Immature natural killer cell (primary cell): ENCODE measurements at regions not wholly inside any gene's neighbourhood (a gene's known extent, or its start where the extent isn't known, plus 50 kb on each side); places are given as distances from the start of the nearest gene placed in this dataset.

Source experiments
- DNase-seq, 3 donors: peaks; one replicate each; pipeline ENCODE4 v3.0.0; 2022; ENCODE audit warnings: mixed read lengths in 1 of 3
- H3K27ac Mint-ChIP-seq, 6 donors: one replicate each; pipeline ENCODE4 v1.8.0; 2020; ENCODE audit warnings: mixed read lengths in 6 of 6, mild to moderate bottlenecking in 5 of 6, inconsistent platforms in 4 of 6, moderate library complexity in 3 of 6
- H3K27me3 Mint-ChIP-seq, 3 donors: one replicate each; pipeline ENCODE4 v1.8.0; 2020 to 2021; ENCODE audit warnings: low read depth in 3 of 3, mild to moderate bottlenecking in 3 of 3, mixed read lengths in 3 of 3, moderate library complexity in 3 of 3, inconsistent platforms in 1 of 3
- H3K36me3 Mint-ChIP-seq, 3 donors: one replicate each; pipeline ENCODE4 v1.8.0; 2020; ENCODE audit warnings: mixed read lengths in 3 of 3, inconsistent platforms in 2 of 3, mild to moderate bottlenecking in 2 of 3
- H3K4me1 Mint-ChIP-seq, 2 donors: one replicate each; pipeline ENCODE4 v1.8.0; 2020; ENCODE audit warnings: inconsistent platforms in 2 of 2, mild to moderate bottlenecking in 2 of 2, mixed read lengths in 2 of 2, moderate library complexity in 1 of 2
- H3K4me3 Mint-ChIP-seq, 5 donors: one replicate each; pipeline ENCODE4 v1.8.0; 2020; ENCODE audit warnings: mild to moderate bottlenecking in 5 of 5, mixed read lengths in 5 of 5, inconsistent platforms in 3 of 5, moderate library complexity in 3 of 5
- H3K9me3 Mint-ChIP-seq, 6 donors: one replicate each; pipeline ENCODE4 v1.8.0; 2020; ENCODE audit warnings: mild to moderate bottlenecking in 6 of 6, mixed read lengths in 6 of 6, inconsistent platforms in 4 of 6, moderate library complexity in 3 of 6

DNA sequence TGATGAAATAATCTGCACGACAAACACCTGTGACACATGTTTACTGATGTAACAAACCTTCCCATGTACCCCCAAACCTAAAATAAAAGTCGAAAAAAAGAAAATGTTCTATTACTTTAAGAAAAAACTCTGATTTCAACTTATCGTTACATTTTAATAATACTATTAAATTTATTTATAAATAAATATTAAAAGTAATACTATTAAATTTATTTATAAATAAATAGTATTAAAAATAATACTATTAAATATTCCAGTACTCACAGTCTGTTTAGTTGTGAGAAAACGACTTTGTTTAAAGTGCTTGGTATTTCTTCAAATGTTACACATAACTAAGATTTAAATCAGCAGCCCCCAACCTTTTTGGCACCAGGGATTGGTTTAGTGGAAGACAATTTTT, 471.6 kb upstream of the PRKX start:
- Mint-ChIP-seq H3K27me3 (no peaks in the 10 kb centered on the region), H3K4me3 (no peak overlapping the region), H3K4me1 (no peaks in the 10 kb centered on the region), H3K27ac (no peak overlapping the region), H3K9me3 (peaks cover 0 to 16% (median 5%) of the 10 kb centered on the region in 6 donors), H3K36me3 (no peaks in the 10 kb centered on the region)
- DNase-seq, result no peak

DNA sequence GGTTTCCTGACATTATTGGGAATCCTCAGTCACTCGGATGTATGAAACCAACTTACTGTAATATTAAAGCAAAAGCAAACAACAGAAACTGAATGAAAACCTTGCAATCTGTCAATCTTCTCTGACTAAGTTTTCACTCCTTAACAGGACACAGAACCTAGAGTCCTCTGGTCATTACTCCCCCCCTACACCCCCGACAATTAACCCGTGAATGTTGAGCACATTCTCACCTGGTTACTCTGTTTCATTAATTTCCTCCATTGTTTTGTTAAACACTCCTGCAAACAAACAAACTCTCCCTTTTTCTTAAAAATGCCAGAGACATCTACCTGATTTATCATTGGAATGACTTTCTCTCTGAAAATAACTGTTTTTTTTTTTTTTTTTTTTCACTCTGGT, 469.0 kb upstream of the PRKX start:
- no peaks in the 10 kb centered on the region for H3K36me3 Mint-ChIP-seq
- no peaks in the 10 kb centered on the region for H3K4me1 Mint-ChIP-seq
- H3K27ac Mint-ChIP-seq, result no peak overlapping the region
- DNase-seq, result no peak
- no peak overlapping the region for H3K4me3 Mint-ChIP-seq
- peaks cover 0 to 12% (median 3%) of the 10 kb centered on the region in 6 donors for H3K9me3 Mint-ChIP-seq
- H3K27me3 Mint-ChIP-seq, result no peaks in the 10 kb centered on the region

DNA sequence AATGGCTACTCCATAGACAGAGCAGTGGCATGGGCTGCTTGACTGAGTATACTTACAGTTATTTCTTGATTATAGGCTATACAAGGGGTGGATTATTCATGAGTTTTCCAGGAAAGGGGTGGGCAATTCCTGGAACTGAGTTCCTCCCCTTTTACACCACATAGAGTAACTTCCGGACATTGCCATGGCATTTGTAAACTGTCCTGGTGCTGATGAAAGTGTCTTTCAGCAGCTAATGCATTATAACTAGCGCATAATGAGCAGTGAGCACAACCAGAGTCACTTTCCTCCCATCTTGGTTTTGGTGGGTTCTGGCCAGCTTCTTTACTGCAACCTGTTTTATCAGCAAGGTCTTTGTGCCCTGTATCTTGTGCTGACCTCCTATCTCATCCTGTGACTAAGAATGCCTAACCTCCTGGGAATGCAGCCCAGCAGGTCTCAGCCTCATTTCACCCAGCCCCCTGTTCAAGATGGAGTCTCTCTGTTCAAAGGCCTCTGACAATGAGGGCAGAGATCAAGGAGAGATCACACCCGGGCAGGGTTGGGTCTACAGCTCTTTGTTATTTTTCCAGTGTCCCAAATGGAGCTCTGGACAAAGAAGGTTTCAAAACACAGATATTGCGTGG, 468.4 kb upstream of the PRKX start:
- Mint-ChIP-seq H3K4me1 (no peaks in the 10 kb centered on the region), H3K4me3 (no peak overlapping the region), H3K27me3 (no peaks in the 10 kb centered on the region), H3K27ac (no peak overlapping the region), H3K9me3 (peaks cover 0 to 12% (median 3%) of the 10 kb centered on the region in 6 donors), H3K36me3 (no peaks in the 10 kb centered on the region)
- DNase-seq, result no peak

DNA sequence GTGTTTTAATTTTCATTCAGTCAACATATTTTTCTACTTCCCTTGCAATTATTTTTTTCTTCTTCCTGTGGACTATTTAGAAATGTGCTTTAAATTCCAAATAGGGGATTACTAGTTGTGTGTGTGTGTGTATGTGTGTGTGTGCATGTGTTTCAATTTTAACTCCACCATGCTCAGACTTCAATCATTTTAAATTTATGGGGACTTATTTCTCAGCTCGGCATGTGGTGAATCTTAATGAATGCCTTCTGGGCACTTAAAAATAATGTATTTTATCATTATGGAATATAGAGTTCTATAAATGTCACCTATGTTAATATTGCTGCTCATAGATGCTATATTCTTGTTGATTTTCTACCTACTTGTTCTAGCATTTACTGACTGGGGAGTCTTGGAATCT, 465.6 kb upstream of the PRKX start:
- Mint-ChIP-seq H3K4me3 (no peak overlapping the region), H3K36me3 (no peaks in the 10 kb centered on the region), H3K27ac (no peak overlapping the region), H3K27me3 (no peaks in the 10 kb centered on the region), H3K4me1 (no peaks in the 10 kb centered on the region), H3K9me3 (peaks cover 0 to 9% (median 4%) of the 10 kb centered on the region in 6 donors)
- DNase-seq, result no peak

DNA sequence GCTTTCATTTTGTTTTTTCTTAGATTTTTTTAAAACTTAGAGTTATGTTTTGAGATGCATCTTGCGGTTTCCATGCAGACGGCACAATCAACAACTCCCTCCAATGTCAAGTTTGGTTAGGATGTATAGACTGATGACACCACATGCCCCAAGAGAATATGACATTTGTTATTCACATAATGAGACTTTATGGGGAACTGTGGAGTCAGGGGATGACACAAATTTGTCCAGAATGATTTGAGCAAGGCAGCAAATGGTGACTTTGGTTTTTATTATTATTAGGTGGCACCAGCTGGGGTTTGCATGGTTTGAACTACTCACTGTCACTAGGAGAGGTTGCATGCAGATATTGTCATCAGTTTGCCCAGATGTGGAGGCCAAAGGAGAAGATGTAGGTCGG, 461.8 kb upstream of the PRKX start:
- Mint-ChIP-seq H3K4me3 (no peak overlapping the region), H3K36me3 (no peaks in the 10 kb centered on the region), H3K27me3 (no peaks in the 10 kb centered on the region), H3K27ac (no peak overlapping the region), H3K4me1 (no peaks in the 10 kb centered on the region), H3K9me3 (peaks cover 2 to 14% (median 4%) of the 10 kb centered on the region in 6 donors)
- DNase-seq, result no peak

DNA sequence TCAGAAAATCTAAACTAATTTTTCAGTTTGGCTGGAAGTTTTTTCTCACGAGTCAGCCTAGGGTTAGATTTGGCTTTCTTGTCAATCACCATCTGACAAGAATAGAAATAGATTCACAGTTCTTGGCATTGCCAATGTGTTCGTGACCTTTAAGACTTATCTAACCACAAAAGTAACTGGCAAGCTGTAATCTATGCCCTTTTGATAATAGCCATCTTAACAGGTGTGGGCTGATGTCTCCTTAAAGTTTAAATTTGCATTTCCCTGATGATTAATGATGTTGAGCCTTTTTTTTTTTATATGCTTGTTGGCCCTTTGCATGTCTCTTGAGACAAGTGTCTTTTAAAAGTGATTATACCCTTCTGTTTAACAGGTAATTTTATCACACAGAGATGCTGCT, 460.3 kb upstream of the PRKX start:
- Mint-ChIP-seq H3K36me3 (no peaks in the 10 kb centered on the region), H3K4me3 (no peak overlapping the region)

DNA sequence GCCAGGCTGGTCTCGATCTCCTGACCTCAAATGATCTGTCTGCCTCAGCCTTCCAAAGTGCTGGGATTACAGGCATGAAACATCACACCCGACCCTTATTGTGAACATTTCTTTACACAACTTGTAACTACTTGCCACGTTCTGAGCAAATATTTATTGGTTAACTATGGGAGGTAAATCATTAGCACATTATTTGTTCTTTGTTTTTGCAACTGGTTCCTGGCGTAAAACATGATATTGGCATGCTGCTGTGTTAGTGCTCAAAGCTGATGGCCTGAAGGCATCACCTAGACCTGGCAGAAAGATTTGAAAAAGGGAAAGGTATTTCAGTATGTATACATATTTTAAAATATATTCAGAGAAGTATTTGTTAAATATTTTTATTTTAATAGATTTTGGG, 438.3 kb upstream of the PRKX start:
- Mint-ChIP-seq H3K4me3 (no peak overlapping the region), H3K36me3 (no peaks in the 10 kb centered on the region), H3K9me3 (peaks cover 0 to 35% (median 11%) of the 10 kb centered on the region in 6 donors), H3K27me3 (peaks cover 0 to 2% (median 0%) of the 10 kb centered on the region in 3 donors), H3K27ac (no peak overlapping the region), H3K4me1 (no peaks in the 10 kb centered on the region)
- DNase-seq, result no peak

More for the DNA sequence above, 460.3 kb upstream of the PRKX start:
- Mint-ChIP-seq H3K27me3 (peaks cover 0 to 2% (median 0%) of the 10 kb centered on the region in 3 donors), H3K4me1 (no peaks in the 10 kb centered on the region), H3K27ac (no peak overlapping the region), H3K9me3 (peaks cover 0 to 15% (median 7%) of the 10 kb centered on the region in 6 donors)
- no peak for DNase-seq

DNA sequence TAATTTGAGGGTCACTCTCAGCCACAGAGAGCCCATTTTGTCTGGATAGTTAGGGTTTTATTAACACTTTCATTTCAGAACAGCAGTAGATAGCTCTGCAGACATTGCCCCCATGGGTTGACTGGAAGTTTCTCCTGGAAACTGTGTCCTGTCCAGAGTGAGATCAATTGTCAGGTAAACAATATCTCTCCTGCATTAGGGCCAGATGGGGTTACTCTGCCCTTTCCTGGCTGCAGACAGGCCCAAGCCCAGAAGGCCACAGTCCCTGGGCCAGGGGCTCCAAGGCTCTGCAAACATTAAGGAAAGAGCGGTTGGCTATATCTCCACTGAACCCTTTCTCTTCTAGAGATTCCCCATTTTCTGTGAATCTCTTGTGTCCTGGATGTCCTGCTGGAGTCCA, 436.8 kb upstream of the PRKX start:
- H3K27me3 Mint-ChIP-seq, result peaks cover 0 to 2% (median 0%) of the 10 kb centered on the region in 3 donors
- DNase-seq, result no peak
- H3K9me3 Mint-ChIP-seq, result peaks cover 0 to 28% (median 6%) of the 10 kb centered on the region in 6 donors
- no peaks in the 10 kb centered on the region for H3K4me1 Mint-ChIP-seq
- no peak overlapping the region for H3K4me3 Mint-ChIP-seq
- no peak overlapping the region for H3K27ac Mint-ChIP-seq
- H3K36me3 Mint-ChIP-seq, result no peaks in the 10 kb centered on the region

DNA sequence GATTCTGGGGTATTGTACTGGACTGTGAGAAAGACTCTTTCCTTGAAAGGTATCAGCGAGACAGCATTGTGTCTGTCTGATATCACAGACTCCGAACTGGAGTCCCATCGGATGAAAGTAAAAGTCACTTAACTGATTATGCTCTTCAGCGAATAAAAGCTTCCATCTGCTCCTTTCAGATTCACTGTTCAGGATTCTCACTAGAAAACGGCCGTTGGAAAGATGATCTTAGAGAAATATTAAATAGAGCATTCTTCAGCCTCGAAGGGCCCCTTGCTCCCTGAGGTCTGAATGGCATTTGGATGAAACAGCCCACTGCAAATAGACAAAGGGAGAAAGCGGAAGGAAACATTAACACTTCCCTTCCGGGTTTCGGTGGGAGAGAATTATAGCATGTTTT, 416.2 kb upstream of the PRKX start:
- no peak overlapping the region for H3K27ac Mint-ChIP-seq
- peaks cover 0 to 2% (median 0%) of the 10 kb centered on the region in 6 donors for H3K9me3 Mint-ChIP-seq
- no peaks in the 10 kb centered on the region for H3K4me1 Mint-ChIP-seq
- no peak for DNase-seq
- no peaks in the 10 kb centered on the region for H3K36me3 Mint-ChIP-seq
- no peak overlapping the region for H3K4me3 Mint-ChIP-seq
- H3K27me3 Mint-ChIP-seq, result no peaks in the 10 kb centered on the region

DNA sequence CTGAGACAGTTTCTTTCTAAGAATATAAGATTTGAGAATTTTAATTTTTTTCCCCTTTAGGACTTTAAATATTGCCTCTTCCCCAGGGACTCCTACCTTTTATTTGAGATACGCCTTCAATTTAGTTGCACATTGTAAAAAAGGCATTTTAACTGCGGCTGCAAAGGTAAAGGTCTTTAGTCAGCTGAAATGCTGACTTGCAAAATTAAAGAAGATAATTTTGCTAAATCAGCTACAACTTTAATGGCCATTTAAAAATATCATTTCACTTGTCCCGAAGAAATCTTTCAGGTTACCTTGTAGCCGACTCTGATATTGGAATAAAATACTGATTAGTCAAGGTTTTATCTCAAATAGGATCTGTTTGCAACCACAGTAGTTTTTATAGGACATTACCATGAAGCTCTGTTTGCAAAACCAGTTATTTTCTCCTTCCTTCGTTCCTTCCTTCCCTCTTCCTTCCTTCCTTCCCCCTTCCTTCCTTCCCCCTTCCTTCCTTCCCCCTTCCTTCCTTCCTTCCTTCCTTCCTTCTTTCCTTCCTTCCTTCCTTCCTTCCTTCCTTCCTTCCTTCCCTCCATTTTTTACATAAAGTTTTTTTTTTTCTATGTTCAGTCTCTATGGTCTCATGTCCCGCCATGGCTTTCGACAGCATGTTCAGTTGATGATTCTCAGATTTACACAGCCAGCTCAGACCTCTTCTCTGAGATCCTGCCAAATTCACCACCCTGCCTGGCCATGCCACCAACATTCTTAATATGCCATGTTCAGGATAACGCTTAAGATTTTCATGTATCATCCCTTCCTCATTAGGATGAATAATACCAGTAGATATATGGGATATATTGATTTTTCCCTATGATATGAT, 405.4 kb upstream of the PRKX start:
- no peak for DNase-seq
- Mint-ChIP-seq H3K9me3 (peaks cover 0 to 4% (median 0%) of the 10 kb centered on the region in 6 donors), H3K4me3 (no peak overlapping the region), H3K36me3 (no peaks in the 10 kb centered on the region), H3K27me3 (peaks cover 0 to 3% (median 0%) of the 10 kb centered on the region in 3 donors), H3K4me1 (no peaks in the 10 kb centered on the region), H3K27ac (no peak overlapping the region)

DNA sequence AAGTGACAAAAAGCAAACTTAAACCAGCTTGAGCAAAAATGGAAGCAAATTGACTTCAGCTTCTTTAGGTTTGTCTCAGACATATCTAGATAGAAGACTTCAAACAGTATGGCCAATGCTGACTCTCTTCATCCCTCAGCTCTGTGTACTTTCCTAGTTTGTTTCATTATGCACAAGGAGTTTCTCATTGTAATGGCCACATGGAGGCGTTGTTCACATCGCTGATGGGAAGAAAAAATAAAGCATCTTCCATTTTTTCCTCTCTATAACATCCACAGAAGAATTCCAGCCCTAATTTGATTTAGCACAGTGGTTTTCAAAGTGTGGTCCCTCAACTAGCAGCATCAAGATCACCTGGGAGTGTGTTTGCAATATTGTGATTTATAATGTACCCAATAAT, 397.5 kb upstream of the PRKX start:
- H3K9me3 Mint-ChIP-seq, result peaks cover 0 to 17% (median 1%) of the 10 kb centered on the region in 6 donors
- no peak overlapping the region for H3K4me3 Mint-ChIP-seq
- no peaks in the 10 kb centered on the region for H3K36me3 Mint-ChIP-seq
- H3K27me3 Mint-ChIP-seq, result peaks cover 0 to 4% (median 0%) of the 10 kb centered on the region in 3 donors
- no peak overlapping the region for H3K27ac Mint-ChIP-seq
- H3K4me1 Mint-ChIP-seq, result no peaks in the 10 kb centered on the region
- DNase-seq, result no peak

DNA sequence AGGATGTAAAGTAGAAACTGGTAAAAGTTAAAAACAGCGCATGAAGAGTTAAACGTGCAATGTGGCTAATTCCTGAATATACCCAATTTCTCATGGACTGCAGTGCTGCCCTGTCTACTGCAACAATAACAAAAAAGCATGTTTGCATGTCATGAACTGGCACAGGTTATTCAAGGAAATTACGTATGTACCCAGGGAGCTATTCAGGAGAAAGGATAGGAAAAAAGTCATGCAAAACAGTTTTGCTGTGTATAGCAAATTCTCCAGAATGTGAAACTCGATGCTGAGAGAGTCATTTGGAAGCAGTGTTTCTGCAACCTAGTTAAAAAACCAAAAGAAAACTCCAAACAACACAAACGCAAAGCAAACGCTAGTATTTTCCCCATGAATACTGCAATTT, 381.5 kb upstream of the PRKX start:
- Mint-ChIP-seq H3K9me3 (peaks cover 0 to 5% (median 0%) of the 10 kb centered on the region in 6 donors), H3K27me3 (peaks cover 0 to 2% (median 0%) of the 10 kb centered on the region in 3 donors), H3K4me3 (no peak overlapping the region), H3K4me1 (no peaks in the 10 kb centered on the region), H3K36me3 (no peaks in the 10 kb centered on the region), H3K27ac (no peak overlapping the region)
- DNase-seq, result no peak

DNA sequence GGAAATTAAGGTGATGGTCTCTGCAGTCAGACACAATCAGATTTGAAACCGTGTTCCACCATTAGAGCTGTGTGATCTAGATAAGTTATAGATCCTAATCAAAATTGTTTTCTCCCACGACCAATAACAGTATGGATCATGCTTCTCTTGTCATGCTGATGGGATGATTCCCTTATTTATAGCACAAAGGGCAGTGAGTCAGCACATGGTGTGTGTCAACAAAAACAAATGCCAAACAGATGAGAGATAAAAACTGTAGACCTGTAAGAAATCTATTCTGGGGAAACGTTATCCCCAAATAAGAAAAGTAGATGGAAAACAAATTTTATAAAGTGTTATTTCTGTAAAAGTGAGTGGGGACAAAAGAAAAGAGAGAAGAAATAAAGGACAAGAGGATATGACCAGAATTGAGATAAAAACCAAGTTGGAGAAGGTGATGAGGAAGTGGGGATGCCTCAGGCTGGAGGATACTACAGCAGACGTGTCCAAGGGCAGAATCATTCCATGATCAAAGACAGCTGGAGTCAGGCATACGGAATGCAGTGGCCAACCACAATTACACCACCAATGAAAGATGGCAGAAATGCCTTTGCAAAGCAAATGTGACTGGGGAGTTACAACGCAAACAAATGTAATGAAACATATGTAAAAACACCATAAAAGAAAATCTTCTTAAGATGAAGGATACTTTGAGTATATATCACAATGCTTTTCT, 377.8 kb upstream of the PRKX start:
- no peaks in the 10 kb centered on the region for H3K36me3 Mint-ChIP-seq
- no peak for DNase-seq
- no peak overlapping the region for H3K4me3 Mint-ChIP-seq
- no peak overlapping the region for H3K27ac Mint-ChIP-seq
- H3K4me1 Mint-ChIP-seq, result no peaks in the 10 kb centered on the region
- H3K27me3 Mint-ChIP-seq, result peaks cover 0 to 2% (median 0%) of the 10 kb centered on the region in 3 donors
- peaks cover 0 to 5% (median 0%) of the 10 kb centered on the region in 6 donors for H3K9me3 Mint-ChIP-seq

DNA sequence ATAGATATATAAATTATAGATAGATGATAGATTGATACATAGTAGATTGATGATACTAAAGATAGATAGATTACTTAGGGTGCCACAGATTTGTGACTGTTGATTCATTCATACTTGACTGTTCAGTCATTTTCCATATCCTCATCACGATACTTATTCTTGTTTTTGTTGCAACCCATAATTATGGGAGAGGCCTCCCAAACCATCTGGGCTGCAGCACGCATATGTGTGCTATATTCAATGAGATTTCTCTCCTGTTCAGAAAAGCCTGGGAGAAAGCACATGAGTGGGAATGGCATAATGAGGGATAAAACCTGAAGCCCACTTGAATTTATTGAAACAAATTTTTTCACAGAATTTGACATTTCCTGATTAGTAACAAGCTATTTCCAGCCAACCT, 346.4 kb upstream of the PRKX start:
- Mint-ChIP-seq H3K36me3 (no peaks in the 10 kb centered on the region), H3K27me3 (peaks cover 0 to 3% (median 2%) of the 10 kb centered on the region in 3 donors), H3K27ac (no peak overlapping the region), H3K4me3 (no peak overlapping the region), H3K9me3 (peaks cover 0 to 11% (median 1%) of the 10 kb centered on the region in 6 donors), H3K4me1 (no peaks in the 10 kb centered on the region)
- no peak for DNase-seq
